Neutrophil (primary cell): ENCODE measurements at regions not wholly inside any gene's neighbourhood (a gene's known extent, or its start where the extent isn't known, plus 50 kb on each side); places are given as distances from the start of the nearest gene placed in this dataset.

Experiments used
- H3K27ac ChIP-seq: fragments of 200-600 bp; sonication (generic); 2 replicates; pipeline ENCODE4 v1.5.1; 2016; ENCODE audit warnings: mild to moderate bottlenecking, moderate library complexity
- H3K27me3 ChIP-seq: fragments of 200-600 bp; sonication (generic); 2 replicates; pipeline ENCODE4 v1.6.0; 2016; ENCODE audit warnings: mild to moderate bottlenecking
- H3K36me3 ChIP-seq: fragments of 200-600 bp; sonication (generic); 2 replicates; pipeline ENCODE4 v1.5.1; 2017
- H3K4me1 ChIP-seq, 2 experiments: fragments of 200-600 bp in 1 of 2; sonication (generic) in 1 of 2; 1 replicate in 1 of 2; 2 replicates in 1 of 2; pipeline versions ENCODE4 v1.5.1 to v1.6.1; 2013 to 2016; ENCODE audit warnings: low read depth in 1 of 2, low read length in 1 of 2, mild to moderate bottlenecking in 1 of 2, moderate library complexity in 1 of 2; ENCODE audit not compliant: control insufficient read depth in 1 of 2, insufficient read depth in 1 of 2
- H3K4me3 ChIP-seq, 2 experiments: fragments of 200-600 bp in 1 of 2; sonication (generic) in 1 of 2; 1 replicate in 1 of 2; 2 replicates in 1 of 2; pipeline ENCODE4 v1.5.1; 2013 to 2016; ENCODE audit warnings: low read depth in 1 of 2, low read length in 1 of 2, mild to moderate bottlenecking in 1 of 2, moderate library complexity in 1 of 2
- H3K9me3 ChIP-seq: fragments of 200-600 bp; sonication (generic); 2 replicates; pipeline ENCODE4 v1.5.1; 2016
- TF ChIP-seq, protein P1 (sequence below): fragments of 200-600 bp; sonication (generic); IDR thresholded peaks from 2 replicates; pipeline ENCODE4 v1.5.1; 2016; ENCODE audit warnings: antibody characterized with exemption

DNA sequence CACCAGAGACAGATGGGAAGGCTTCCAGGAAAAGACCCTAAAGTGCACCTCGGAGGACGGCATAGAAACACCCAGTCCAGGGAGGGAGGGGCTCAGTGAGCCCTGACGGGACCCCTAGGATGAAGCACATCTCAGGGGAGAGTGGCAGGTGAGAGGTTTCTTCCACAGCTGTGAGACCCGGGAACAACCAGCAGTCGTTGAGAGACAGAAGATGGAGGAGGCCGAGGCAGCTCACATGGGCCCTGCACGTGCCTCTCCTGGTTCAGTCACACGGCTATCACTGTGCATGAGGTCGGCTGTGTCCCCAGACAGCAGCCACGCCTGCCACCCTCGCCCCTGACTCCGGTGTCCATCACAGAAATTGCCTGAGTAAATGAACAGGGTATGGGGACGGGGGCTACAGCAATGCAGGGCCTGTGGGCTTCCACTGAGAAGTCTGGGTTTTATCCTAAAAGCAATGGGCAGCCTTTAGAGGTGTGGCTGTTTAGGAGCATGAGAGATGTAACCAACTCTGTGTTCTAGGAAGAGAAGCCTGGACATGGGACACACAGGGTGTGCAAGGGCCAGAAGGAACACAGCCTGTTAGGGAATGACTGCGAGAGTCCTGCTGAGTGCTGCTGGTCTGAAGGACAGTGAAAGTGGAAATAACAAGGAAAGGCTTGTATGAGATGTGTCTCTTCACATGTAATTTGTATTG is 102.0 kb downstream of the TMEM18 start:
- Histone ChIP-seq H3K27ac (no peak overlapping the region), H3K4me3 (no peak overlapping the region), H3K27me3 (no peaks in the 10 kb centered on the region), H3K9me3 (no peaks in the 10 kb centered on the region), H3K36me3 (no peaks in the 10 kb centered on the region), H3K4me1 (no peaks in the 10 kb centered on the region)
- TF ChIP-seq, protein P1, sequence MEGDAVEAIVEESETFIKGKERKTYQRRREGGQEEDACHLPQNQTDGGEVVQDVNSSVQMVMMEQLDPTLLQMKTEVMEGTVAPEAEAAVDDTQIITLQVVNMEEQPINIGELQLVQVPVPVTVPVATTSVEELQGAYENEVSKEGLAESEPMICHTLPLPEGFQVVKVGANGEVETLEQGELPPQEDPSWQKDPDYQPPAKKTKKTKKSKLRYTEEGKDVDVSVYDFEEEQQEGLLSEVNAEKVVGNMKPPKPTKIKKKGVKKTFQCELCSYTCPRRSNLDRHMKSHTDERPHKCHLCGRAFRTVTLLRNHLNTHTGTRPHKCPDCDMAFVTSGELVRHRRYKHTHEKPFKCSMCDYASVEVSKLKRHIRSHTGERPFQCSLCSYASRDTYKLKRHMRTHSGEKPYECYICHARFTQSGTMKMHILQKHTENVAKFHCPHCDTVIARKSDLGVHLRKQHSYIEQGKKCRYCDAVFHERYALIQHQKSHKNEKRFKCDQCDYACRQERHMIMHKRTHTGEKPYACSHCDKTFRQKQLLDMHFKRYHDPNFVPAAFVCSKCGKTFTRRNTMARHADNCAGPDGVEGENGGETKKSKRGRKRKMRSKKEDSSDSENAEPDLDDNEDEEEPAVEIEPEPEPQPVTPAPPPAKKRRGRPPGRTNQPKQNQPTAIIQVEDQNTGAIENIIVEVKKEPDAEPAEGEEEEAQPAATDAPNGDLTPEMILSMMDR: no peak

DNA sequence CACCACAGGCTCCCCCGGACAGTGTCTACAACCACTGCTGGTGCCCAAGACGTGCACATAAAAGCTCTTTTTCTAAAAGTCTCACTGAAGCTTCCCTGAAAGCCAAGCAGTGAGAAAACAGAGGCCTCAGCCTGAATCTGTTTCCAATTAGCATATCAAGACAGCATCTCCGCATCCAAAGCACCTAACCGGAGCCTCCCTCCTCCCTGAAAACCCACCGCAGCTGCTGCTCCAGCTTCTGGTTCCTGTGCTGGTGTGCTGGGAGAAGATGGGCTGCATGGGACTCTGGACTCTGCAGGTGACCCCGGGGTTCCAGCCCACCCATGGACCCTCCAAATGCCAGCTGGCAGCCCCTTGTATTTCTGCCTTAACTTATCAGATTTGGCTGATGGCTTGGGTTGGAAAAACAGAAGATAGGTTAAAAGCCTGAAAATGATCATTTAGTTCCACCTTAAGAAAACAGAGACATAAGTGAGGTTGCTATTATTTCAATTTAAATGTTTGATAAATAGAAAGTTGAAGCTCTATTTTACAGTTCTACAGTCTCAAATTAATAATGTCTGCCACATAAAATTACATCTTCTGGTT is 103.3 kb downstream of the TMEM18 start:
- Histone ChIP-seq H3K9me3 (no peaks in the 10 kb centered on the region), H3K4me3 (no peak overlapping the region), H3K27me3 (no peaks in the 10 kb centered on the region), H3K27ac (no peak overlapping the region), H3K36me3 (no peaks in the 10 kb centered on the region), H3K4me1 (no peaks in the 10 kb centered on the region)
- TF ChIP-seq, protein P1: no peak

DNA sequence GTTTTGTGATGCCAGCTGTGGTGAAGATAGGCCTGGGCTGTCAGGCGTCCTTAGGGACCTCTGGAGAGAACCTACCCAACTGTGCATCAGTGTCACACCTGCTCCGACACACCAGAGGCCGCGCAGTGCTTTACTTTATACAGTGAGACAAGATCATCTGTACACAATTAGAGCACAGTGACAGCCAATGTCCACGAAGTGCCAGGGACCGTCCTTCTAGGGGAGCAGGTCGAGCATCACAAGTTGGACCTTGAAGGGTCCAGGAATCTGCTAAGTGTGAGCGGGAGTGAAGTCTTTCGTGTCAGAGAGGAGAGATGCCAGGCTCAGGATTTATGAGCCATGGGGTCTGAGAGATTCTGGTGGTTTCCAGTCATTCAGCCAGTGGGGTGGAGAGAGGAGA is 104.2 kb downstream of the TMEM18 start:
- H3K4me3 ChIP-seq: no peak overlapping the region
- TF ChIP-seq, protein P1: no peak
- H3K36me3 ChIP-seq: no peaks in the 10 kb centered on the region
- H3K9me3 ChIP-seq: no peaks in the 10 kb centered on the region
- H3K27me3 ChIP-seq: no peaks in the 10 kb centered on the region
- no peaks in the 10 kb centered on the region for H3K4me1 ChIP-seq
- no peak overlapping the region for H3K27ac ChIP-seq

DNA sequence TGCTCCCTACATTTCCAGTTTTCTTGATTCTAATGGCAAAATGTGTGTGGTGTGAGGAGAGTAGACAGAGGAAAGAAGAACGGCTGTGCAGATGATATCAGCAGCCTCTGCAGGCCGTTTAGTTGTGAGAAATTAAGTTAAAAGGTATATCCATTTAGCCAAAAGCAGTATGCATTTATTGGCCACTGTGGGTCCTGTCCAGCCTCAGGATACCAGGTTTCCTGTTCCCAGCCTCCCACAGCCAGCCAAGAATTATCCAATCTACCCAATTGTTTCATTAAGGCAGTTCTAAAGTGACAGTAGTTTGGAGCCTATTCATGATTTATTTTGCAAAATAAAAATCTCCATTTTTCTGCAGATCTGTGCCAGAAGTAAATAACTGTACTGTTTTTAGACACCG is 107.5 kb downstream of the TMEM18 start:
- H3K27me3 ChIP-seq: no peaks in the 10 kb centered on the region
- no peaks in the 10 kb centered on the region for H3K36me3 ChIP-seq
- TF ChIP-seq, protein P1: no peak
- H3K9me3 ChIP-seq: no peaks in the 10 kb centered on the region
- H3K4me3 ChIP-seq: no peak overlapping the region
- no peaks in the 10 kb centered on the region for H3K4me1 ChIP-seq
- H3K27ac ChIP-seq: no peak overlapping the region

DNA sequence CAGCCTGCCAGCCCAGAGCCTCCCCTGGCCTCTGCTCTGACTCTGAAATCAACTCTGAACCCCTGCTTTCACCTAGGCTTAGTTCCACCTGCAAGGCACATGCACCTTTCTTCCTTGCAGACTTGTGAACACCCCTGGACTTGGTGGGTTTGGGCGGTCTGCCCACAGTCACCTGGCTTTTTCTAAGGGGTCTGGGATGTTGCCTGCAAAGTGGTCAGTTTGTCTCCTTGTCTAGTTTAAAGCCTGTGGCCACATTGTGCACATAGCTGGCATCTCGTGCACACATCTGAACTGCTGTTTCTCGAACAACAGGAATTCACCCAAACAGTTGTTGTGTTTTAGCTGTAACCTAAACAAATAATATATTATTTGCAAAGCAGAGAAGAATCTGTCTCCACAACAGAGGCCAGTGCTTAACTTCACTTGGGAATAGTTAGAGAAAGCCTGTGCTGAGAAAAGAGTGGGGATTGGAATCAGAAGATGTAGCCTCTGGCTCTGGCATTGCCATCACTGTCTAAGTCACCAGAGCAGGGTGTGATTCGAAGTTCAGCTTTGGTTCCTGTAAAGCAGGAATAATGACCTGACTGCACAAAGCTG is 108.5 kb downstream of the TMEM18 start:
- Histone ChIP-seq H3K9me3 (no peaks in the 10 kb centered on the region), H3K36me3 (no peaks in the 10 kb centered on the region), H3K4me3 (no peak overlapping the region), H3K4me1 (no peaks in the 10 kb centered on the region), H3K27me3 (no peaks in the 10 kb centered on the region), H3K27ac (no peak overlapping the region)
- TF ChIP-seq, protein P1: no peak
